HG02870 (cell line): ENCODE measurements at regions not wholly inside any gene's neighbourhood (a gene's known extent, or its start where the extent isn't known, plus 50 kb on each side); places are given as distances from the start of the nearest gene placed in this dataset.
"Not testable (repeated sequence)": the region's sequence is repeated elsewhere in the genome, so short reads cannot be mapped to it uniquely, and the experiment has no call there.

Experiments
- ATAC-seq: cut with Tn5 transposase; IDR thresholded peaks from one replicate; pipeline ENCODE4 v1.9.1; 2021; ENCODE audit warnings: mild to moderate bottlenecking, moderate library complexity; ENCODE audit not compliant: unreplicated experiment

GRCh38 chr21:25489673-25490072 is 117.6 kb downstream of the MRPL39 start:
- no peak for ATAC-seq

DNA sequence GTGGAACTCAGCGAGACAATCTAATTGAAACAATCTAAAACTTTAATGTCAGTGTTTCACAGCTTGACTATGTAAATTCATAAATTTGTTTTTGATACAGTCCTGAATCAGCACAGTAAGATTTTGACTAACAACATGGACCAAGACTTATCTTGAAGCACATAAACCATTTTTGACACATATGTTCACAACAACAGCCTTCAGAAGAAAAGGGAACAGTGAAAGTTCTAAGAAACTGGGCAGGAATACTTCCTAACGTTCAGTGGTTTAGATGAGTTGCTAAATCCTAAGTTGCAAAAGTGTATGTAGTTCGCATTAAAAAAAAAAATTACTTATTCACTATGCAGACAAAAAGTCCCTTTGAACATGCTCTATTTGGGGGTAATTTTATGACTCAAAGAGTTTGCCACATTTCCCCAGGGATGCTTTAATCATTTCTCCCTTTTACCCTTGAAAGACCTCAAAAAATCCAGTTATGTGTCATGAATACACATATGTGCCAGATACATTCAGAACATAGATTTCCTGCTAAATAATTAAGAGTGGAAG is 120.2 kb downstream of the MRPL39 start:
- peak; percentile 52 for ATAC-seq

- no peak for ATAC-seq
These were observed 121.4 kb downstream of the MRPL39 start for GRCh38 chr21:25485914-25486313.

DNA sequence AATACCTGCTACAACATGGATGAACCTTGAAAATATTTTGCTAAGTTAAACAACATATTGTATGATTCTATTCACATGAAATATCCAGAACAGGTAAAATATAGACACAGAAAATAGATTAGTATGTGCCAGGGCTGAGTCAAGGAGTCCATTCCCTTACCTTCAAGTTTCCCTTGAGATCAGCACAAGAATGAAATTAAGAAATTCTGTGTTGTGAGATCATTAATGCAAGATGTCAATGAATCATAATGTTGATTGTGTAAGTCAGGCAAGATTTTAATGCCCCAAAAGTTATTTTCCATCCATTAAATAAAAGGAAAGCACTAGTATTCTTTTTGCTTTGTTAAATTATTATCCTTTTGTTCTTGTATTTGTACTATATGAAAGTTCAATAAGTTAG is 139.4 kb downstream of the MRPL39 start:
- ATAC-seq, result no peak

DNA sequence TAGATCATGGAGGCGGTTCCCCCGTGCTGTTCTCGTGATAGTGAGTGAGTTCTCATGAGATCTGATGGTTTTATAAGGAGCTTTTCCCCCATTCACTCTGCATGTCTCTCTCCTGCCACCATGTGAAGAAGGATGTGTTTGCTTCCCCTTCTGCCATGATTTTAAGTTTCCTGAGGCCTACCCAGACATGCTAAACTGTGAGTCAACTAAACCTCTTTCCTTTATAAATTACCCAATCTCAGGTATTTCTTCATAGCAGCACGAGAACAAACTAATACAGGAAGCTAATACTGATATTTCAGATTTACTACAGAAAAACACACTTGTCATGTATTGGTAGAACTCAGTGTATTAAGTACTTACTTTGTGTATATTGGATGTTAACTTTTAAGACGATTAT is 140.2 kb downstream of the MRPL39 start:
- not testable (repeated sequence) for ATAC-seq

DNA sequence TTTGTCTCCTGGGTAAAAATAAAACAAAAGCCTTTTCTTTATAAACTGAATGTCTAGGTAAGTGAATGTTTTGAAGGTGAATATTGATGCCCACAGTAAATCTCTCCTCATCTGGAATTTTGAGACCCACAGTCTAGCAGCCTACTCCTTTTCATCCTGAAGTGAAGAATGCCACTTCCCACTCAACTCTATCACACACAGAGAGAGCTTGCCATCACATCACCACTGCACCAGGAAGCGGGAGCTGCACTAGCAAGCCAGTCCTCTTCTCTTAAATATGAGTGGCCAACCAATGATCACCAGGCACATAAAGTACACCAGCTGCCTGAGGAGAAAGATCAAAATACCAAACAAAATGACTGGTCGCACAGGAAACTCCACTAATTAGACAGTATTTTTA is 140.8 kb downstream of the MRPL39 start:
- no peak for ATAC-seq

DNA sequence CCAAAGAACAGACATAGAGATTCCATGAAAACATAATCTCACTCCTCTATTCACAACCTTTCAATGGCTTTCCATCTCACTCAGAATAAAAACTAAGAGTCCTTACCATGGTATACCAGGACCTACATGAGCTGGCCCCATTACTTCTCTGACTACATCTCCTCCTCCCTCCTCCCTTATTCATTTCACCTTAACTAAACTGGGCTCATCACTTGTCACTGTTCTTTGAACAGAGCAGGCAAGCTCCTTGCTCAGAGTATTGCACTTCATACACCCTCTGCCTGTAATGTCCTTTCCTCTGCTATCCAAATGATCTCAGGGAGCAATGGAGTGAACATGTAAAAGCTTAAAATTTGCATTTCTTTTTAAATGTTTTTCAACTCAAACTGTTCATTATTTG is 142.0 kb downstream of the MRPL39 start:
- ATAC-seq, result no peak

GRCh38 chr21:25464275-25464674 is 143.0 kb downstream of the MRPL39 start:
- peak; percentile 70 for ATAC-seq

DNA sequence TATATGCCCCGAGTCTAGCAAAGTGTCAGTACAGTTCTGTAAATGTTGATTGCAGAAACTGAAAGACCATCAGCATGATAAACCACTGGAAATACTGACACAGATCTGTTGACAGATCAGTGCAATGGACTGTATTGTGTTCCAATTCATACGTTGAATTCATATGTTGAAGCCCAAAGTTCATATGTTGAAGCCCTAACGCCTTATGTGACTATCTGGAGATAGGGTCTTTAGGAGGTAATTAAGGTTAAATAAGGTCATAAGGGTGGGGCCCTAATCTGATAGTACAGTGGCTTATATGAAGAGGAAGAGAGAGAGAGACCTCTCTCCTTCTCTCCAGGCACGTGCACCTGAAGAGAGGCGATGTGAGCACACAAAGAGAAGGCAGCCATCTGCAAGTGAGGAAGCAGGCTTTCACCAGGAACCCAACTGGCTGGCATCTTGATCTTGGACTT is 144.7 kb downstream of the MRPL39 start:
- peak; percentile 51 for ATAC-seq

GRCh38 chr21:25461725-25462124 is 145.6 kb downstream of the MRPL39 start:
- ATAC-seq, result no peak

DNA sequence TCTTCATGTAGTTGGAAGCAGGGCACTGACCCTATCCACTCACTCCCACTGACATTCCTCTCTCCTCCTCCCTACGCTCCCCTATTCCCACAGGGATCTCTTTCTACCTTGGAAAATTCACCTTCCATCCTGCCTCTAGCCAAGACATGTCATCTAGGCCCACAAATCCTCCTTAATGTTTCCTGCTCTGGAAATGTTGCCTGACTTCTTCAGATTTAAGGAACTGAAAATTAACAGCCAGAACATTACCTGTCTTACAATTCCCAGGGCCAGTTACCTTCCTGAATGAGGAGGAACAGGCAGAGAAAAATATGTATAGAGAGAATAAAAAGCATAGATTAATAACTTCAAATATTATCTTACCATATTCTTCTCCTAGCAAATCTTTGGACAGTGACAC is 147.3 kb downstream of the MRPL39 start:
- ATAC-seq, result no peak

DNA sequence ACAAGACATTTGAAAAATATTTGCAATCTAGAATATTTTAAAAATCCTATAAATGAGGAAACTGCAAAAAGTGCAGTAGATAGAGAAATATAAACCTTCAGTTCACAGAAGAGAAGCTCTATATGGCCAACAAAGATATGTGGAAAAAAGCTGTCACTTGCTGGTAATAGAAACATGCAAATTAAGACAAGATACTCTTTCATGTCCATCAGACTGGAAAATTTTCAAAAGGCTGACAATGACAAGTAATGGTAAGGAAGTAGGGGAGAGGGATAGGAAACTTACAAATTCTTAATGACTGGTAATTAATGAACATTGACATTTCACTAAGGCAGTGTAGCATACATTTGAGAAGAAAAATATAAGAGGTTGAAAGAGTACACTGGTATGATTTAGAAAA is 147.9 kb downstream of the MRPL39 start:
- no peak for ATAC-seq

- no peak for ATAC-seq
These were observed 148.8 kb downstream of the MRPL39 start for GRCh38 chr21:25458484-25458883.

GRCh38 chr21:25457946-25458345 is 149.3 kb downstream of the MRPL39 start:
- ATAC-seq, result no peak

- peak; percentile 47 for ATAC-seq
These were observed 149.9 kb downstream of the MRPL39 start for GRCh38 chr21:25457411-25457810.

- ATAC-seq, result peak; percentile 55
These were observed 150.6 kb downstream of the MRPL39 start for GRCh38 chr21:25456672-25457071.

DNA sequence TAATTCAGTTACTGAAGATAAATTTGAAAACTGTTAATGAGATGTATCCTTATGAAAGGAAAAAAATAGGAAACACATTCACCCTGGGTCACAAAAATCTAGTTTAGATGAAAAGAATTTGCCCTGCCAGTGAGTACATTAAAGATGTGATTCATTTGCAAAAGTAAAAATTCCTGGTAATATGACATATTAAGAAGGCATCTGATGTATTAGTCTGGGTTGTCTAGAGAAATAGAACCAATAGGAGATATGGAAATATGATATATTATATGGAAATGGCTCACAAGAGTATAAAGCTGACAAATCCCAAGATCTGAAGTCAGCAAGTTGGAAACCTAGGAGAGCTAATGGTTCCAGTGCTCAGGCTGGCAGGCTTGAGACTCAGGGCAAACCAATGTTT is 153.8 kb downstream of the MRPL39 start:
- no peak for ATAC-seq

GRCh38 chr21:25449950-25450349 is 157.3 kb downstream of the MRPL39 start:
- ATAC-seq, result no peak

DNA sequence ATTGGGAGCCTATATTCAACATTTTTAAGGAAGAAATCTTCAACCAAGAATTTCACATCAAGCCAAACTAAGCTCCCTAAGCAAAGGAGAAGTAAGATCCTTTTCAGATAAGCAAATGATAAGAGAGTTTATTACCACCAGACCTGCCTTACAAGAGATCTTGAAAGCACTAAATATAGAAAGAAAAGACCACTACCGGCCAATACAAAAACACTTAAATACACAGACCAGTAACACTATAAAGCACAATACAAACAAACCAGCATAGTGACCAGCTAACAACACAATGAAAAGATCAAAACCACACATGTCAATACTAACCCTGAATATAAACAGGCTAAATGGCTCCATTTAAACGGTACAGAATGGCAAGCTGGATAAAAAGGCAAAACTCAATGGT is 165.4 kb downstream of the MRPL39 start:
- no peak for ATAC-seq

- not testable (repeated sequence) for ATAC-seq
These were observed 169.8 kb downstream of the MRPL39 start for GRCh38 chr21:25437465-25437864.

DNA sequence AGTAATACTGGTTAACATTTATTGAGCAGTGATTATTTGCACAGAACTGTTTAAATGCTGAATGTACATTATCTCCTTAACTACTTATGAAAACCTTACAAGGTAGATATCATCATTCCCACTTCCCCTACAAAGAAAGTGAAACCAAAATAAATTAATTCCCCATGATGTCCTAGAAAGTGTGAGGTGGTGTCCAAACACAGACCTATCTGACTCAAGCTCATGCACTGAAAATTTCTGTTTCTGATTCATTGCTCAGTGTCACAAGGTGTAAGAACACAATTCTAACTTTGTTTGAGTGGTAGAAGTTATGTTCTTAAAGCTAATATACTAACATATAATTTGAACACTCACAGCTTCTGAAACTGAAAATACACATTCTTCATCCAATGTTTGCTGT is 178.7 kb downstream of the MRPL39 start:
- ATAC-seq, result peak; percentile 57

DNA sequence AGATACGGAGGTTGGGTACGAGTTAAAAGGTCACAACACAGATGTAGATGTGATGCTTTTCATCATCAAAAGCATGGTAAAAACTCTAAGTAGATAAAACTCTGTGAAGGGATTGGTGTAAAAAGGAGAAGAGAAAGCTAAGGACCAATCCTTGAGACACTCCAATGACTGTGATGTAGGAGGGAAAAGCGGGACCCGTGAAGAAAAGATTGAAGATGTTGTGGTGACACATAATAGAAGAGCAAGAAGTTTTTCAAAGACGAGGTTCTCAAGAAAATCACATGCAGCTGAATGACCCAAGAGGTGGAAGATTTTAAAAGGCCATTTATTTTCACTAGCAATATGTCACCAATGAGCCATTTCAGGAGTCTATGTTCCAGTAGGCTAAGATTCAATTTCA is 179.5 kb downstream of the MRPL39 start:
- no peak for ATAC-seq

- ATAC-seq, result no peak
These were observed 180.7 kb downstream of the MRPL39 start for GRCh38 chr21:25426580-25426979.
